A673 (cell line): ENCODE measurements at regions not wholly inside any gene's neighbourhood (a gene's known extent, or its start where the extent isn't known, plus 50 kb on each side); places are given as distances from the start of the nearest gene placed in this dataset.

Experiments used
- CTCF ChIP-seq: fragments of 300-800, 200-600 bp; sonication (generic); conservative IDR thresholded peaks from 2 replicates; pipeline ENCODE4 v1.5.1; 2017; ENCODE audit warnings: low read depth, mild to moderate bottlenecking, antibody characterized with exemption, low read length, moderate library complexity, mixed read lengths
- EZH2 ChIP-seq: fragments of 200-600 bp; sonication (generic); IDR thresholded peaks from 2 replicates; pipeline ENCODE4 v1.6.1; 2017; ENCODE audit warnings: borderline replicate concordance, low read depth, mild to moderate bottlenecking, mixed read lengths, antibody characterized with exemption, low read length; ENCODE audit not compliant: poor library complexity, severe bottlenecking

GRCh38 chr15:66638377-66638776 is 63.7 kb upstream of the SMAD6 start:
- TF ChIP-seq CTCF, result no peak
- TF ChIP-seq EZH2, result no peak
